GM19240 (cell line): ENCODE measurements at regions not wholly inside any gene's neighbourhood (a gene's known extent, or its start where the extent isn't known, plus 50 kb on each side); places are given as distances from the start of the nearest gene placed in this dataset.
"Not testable (repeated sequence)": the region's sequence is repeated elsewhere in the genome, so short reads cannot be mapped to it uniquely, and the experiment has no call there.

Source experiments
- DNase-seq: peaks from one replicate; pipeline ENCODE4 v3.0.0; 2011; ENCODE audit warnings: low spot score; ENCODE audit not compliant: insufficient read length

DNA sequence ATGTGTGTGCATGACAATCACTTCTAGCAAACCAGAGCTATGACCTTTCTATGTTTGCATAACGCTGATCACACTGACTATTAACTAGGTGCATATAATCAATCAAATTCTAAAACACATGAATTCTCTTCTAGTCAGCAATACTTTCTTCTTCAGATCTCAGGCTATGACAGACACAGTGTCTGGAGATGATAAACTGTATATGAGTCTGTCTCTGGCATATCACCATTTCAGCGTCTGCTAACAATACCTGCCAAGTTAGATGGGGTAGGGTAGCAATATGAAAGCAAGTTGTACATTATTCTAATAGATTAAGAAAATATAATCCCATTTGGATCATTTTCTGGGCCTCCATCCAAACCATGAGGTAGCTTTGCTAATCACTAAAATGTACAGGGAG is 354.2 kb upstream of the EPHA4 start:
- DNase-seq, result no peak

DNA sequence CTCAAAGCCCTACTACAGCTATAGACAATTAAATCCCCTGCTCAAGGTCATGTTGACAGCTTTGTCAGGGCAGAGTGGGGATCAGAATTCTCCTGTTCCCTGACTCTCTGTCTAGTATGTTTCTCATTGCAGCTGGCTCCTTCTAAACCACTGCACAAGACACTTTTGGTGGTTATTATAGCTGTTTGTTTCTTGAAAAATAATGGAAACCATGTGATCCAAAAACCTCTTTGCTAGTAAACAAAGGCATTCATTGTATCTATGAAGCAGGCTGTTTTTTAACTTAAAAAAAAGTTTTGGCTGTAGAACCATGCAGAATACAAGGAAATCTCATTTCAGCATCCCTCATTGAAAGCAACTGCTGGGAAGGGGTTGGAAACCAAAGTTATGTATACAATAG is 352.5 kb upstream of the EPHA4 start:
- no peak for DNase-seq

DNA sequence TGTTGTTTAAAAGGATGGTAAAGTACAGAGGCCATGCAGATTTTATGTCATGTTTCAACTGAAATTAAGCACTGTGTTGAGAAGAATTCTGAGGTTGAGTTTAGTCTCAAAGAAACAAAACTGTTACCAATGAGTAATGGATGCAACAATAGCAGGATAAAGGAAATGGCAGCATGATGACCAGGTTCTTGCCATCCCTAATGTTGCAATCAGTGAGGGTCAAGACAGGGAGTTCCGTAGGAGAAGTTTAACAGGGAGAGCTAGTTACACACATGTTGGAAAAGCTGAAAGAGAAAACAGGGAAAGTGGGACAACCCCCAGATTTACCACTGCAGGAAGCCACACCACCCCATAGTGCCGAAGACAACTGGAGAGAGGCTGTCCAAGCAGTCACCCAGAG is 343.8 kb upstream of the EPHA4 start:
- DNase-seq, result no peak

DNA sequence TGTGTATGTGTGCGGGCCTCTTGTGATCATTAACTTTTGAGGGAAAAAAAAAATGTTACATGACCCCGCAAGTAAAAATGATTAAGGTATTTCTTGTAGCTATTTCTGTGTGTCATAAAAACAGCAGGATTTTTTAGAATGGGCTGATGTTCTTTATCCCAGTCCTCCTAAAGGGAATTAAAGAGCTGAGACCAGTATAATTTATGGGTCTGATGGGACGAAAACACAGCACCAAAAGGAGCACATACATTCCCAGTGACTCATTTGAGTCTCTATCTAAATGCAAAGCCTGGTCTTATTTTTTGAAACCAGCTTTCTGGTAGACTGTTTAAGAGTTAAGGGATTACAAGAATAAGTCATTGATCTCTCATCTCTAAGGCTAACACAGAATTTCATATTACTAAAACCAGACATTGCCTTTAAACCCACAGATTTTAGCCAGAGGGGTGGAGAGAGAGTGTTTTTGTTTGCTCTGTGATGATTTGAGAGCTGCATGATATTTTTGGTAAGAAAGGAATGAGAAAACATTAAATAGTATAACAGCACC is 342.3 kb upstream of the EPHA4 start:
- no peak for DNase-seq

DNA sequence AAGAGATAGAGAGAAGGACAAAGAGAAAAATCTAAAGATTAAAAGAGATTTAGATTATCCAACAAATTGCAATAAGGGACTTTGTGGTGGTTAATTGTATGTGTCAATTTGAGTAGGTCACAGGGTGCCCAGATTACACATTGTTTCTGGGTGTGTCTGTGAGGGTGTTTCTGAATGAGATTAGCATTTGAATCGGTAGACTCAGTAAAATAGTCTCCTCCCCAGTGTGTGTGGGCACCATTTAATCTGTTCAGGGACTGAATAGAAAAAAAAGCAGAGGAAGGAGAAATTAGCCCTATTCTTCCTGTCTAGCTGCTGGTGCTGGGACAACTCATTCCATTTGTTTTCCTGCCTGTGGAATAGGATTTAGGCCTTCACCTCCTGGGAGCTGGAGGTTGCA is 339.8 kb upstream of the EPHA4 start:
- no peak for DNase-seq

DNA sequence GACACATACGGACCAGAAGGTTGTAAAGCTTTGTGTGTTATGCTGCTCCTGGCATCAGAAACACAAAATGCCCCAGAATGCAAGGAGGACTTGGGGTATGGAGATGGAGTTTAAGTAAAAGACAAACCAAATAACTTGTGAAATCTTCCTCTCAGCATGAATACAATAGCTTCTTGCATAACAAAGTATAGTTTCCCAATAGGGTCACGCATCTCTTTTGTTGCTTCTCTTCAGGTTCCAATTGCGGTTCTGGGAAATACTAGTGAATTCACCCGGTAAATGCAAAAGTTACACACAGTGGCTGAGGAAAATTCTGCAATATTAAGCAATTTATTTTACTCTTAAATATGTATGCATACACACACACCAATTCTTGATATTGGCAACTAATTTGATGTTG is 339.2 kb upstream of the EPHA4 start:
- DNase-seq, result no peak

DNA sequence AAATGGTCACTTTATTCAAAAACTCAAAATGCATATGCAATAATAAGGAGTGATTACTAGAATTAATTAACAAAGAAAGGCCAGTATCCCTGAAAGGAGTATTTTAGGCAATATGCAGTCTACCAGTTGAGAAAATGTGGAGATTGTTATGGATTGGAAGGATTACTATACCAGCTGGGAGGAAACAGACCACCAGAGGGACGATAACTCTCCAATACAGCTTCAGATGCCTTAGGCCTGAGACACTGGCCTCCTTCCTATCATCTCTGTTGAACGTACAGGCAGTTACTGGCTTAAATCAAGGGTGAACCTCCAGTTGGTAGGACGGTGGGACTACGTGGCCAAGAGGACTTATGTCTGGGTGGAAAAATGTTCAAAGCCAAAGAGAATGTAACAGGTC is 336.4 kb upstream of the EPHA4 start:
- DNase-seq, result no peak

DNA sequence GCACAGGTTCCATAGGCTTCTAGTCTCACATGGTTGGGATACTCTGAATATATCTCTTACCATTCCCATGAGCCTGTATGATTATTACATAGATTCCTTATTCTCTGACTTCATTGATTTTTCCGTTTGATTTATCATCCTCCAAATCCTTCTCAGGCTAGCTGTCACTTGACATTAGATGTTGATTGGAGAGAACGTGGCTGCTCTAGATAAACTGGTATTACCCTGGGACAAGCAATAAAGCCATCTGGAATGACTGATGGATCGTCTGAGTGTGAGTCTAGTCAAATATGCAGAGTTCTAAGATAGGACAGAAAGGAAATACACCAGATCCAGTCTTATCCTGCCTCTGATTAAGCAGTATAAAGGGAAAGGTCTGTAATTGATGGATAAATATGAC is 325.6 kb upstream of the EPHA4 start:
- DNase-seq, result no peak

DNA sequence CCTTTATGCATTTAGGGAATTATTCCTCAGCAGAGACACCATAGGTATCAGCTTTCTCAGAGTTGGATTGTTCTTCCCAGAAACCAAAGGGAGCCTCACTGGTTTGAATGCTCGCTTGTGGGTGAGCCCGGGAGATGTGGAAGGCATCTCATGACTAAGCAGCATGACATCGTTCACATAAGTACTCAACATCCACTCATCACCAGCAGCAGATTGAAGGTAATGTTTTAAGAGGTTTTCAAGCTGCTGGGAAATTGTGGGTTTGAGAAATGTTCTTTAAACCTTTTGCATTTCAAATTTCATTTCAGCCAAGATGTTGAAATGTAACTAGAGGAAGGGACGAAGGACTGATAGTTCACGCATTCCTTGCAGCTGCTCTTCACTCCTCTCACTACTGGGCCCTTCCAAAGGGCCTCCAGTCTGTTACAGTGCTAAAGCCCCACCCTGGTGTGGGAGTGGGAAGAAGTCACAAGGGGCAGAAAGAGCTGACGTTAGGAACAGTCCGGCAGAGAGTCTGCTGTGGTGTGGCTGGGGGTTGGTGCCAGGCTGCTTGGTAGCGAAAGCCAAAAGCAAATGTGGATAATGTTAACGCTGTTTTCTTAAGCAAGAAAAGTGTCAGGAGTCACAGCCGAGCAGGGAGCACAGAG is 324.5 kb upstream of the EPHA4 start:
- DNase-seq, result no peak

DNA sequence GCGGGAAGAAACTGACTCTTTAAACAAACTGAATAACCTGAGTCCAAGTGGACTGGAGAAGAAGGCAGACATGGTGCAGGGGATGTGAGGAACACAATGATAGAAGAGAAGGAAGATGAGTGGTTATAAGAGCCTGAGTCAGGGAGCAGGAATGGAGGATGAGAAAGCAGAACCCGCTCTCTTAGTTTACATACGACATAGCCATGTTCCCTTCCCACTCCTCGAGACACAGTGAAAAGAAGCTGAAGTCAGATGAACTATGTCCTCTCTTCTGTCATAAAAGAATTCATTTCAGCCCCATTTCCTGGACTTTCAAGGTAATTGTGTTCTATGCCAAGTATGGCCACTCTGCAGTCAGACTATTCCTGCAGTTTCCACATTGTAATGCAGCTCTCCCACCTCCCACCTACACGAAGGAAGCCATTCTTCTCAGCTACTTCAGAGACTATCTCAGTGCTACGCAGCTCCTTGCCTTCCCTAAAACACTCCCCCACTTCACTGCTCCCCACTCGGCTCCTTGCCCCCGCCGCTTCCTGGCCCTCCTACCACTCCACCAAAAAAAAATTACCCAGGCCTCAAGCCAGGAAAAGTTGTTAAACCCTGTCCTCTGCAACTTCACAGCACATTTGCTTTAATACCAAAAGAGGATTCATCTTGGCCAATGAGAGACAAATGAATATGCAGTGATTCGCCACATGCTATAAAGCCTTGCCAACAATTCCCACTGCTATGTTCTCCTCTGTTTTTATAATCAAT is 323.4 kb upstream of the EPHA4 start:
- no peak for DNase-seq

DNA sequence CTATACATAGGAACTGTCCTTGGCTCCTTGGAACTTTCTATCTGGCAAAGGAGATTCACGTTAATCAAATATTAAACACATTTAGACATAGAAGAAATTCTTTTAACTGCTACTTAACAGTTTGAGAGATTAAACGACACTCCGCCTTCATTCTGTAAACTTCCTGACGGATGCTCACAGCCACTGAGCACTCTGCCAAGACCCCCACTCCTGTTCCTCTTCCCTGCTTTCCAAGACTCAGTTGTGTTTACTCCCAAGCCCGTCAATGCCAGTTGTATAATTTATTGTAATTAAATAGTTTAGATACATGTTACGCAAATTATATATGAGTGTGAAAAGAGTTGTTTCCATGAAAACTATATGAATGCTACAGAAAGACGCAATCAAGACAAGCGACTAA is 321.4 kb upstream of the EPHA4 start:
- no peak for DNase-seq

DNA sequence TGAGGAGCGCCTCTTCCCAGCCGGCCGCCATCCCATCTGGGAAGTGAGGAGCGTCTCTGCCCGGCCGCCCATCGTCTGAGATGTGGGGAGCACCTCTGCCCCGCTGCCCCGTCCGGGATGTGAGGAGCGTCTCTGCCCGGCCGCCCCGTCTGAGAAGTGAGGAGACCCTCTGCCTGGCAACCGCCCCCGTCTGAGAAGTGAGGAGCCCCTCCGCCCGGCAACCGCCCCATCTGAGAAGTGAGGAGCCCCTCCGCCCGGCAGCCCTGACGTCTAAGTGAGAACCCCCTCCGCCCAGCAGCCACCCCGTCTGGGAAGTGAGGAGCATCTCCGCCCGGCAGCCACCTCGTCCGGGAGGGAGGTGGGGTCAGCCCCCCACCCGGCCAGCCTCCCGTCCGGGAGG is 319.9 kb upstream of the EPHA4 start:
- not testable (repeated sequence) for DNase-seq

DNA sequence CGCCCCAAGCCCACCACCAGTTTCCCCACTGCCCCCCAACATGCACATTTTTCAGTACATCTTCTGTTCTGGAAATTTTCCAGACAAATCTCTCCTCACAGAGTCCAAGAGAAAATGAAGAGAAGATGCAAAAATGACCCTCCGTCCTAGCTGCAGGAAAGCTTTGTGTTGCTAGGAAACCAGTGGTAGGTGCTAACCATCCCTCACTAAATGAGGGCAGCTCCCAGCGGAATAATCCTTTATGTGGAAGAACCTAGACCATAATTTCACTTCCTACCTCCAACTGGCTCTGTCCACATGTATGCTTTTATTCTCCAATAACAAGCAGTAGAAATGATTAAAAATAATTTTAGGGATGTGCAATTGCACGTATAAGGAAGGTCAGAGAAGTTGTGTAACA is 311.9 kb upstream of the EPHA4 start:
- no peak for DNase-seq

DNA sequence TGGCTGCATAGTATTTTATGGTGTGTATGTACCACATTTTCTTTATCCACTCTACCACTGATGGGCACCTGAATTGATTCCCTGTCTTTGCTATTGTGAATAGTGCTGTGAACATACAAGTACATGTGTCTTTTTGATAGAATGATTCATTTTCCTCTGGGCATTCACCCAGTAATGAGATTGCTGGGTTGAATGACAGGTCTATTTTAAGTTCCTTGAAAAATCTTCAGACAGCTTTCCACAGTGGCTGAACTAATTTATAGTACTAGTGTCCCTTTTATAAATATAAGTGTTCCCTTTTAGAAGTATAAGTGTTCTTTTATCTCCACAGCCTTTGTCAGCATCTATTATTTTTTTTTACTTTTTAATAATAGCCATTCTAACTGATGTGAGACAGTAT is 303.9 kb upstream of the EPHA4 start:
- no peak for DNase-seq

DNA sequence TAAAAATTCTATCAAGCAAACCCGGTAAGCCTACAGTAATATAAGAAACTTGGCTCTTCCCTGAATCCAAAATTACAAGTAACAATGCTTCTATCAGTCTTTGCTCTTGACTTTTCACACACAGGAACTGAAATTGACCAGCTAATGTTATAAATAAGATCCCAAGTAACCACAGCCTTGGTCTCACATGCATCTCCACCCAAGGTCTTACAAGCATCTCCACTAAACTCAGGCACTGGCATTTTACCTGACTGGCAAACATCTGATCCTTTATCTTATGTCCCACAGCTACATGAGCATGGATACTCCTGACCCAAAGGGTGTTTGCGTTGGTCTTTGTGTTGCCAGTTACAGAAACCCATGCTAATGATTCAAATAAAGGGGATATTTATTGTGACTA is 302.3 kb upstream of the EPHA4 start:
- DNase-seq, result no peak

DNA sequence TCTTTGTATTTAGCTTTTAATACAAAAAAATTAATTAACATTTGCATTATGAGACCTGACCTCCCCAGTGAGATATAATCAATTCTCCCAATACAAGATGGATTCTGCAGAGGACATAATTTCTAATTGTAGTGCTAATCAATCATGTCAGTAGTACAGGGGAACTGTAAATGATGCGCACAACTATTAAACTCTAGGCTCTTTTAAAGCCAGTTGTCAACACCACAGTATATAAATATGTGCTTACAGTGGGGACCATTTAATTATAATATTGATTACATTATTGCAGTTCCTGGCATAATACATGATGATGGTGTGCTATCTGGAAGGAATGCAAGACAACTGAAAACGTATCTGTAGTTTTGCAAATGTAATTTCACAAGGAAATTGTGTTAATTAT is 285.6 kb upstream of the EPHA4 start:
- DNase-seq, result no peak

DNA sequence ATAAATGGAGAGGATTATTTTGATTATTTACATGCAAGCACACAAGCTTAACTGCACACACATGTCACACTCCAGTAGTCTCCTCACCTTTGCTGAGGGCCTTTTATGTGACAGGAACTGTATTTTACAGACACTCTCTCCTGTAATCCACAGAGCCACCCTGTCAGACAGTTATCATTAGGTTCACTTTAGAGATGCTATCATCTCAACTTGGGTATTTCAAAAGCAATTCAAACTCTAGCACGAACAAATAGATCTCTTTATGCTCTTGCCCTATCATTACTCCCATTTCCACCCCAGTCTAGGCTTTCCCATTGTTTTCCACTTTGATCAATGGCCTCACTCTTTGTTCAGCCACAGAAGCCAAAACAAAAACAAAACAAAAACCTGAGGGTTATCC is 281.2 kb upstream of the EPHA4 start:
- no peak for DNase-seq

DNA sequence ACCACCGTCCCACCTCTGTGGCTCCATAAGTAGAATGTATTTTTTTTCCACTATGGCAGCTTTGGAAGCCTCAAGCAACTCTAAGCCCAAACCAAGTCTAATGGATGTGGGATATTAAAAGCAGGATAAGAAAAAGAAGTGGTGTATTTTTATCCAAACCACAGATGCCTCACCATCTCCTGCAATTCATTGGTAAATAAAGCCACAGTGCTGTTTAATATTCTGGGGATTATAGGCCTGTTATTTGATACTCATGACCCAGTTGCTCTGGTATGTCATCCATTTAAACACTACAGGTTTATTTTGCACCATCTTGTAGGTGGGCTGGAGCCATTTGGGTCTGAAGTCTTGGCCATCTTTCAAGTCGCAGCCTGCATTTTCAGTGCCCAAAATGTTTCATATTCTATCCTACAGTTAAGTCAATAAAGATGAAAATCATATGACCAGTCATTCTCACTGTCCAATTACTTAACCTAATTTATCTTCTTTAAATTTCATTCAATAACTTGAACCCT is 279.5 kb upstream of the EPHA4 start:
- DNase-seq, result no peak

DNA sequence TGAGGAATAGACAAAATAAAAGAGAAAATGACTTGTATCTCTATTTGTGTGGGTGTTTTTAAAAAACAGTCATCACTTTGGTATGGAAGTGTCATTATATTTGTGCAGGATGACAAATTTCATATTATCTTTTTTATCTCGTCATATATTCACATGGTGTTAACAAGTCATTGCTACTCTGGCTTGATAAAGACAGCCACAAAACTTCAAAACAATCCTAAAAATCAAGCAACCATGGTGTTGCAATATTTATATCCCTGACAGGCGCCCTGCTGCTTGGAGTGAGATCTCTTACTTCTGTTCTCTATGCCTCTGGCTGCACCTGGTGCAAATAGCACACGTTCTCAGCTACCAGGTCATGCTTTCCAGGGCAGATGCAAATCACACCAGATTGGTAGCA is 278.0 kb upstream of the EPHA4 start:
- no peak for DNase-seq

DNA sequence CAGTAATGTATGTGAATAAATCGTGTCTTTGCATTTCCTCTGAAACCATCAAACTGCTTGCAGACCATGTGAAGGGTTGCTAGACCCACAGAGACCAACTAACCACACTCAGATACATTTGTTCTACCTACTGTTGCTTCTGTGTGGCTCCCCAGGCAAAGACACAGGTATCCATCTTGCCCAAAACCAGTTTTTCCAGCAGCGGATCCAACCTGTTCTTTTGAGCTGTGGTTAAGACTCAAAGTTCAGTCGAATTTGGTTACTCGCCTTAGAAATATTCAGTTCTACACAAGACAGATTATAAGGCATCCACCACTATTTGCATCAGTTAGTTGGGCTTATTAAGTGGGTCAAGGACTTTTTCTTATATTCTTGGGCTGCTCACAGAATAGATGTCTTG is 276.2 kb upstream of the EPHA4 start:
- no peak for DNase-seq

DNA sequence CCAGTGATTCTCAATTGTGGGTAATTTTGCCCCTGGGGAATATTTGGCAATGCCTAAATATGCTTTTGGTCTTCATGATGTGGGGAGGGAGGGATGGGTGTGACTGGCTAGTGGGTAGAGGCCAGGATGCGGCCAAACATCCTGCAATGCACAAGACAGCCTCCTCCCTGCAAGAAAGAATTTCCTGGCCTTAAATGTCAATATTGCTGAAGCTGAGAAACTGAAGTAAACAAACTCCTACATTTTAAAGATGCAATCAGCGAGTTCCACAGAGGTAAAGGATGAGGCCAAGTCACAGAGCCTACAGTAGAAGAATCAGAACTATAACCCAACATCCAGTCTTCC is 272.9 kb upstream of the EPHA4 start:
- DNase-seq, result no peak

DNA sequence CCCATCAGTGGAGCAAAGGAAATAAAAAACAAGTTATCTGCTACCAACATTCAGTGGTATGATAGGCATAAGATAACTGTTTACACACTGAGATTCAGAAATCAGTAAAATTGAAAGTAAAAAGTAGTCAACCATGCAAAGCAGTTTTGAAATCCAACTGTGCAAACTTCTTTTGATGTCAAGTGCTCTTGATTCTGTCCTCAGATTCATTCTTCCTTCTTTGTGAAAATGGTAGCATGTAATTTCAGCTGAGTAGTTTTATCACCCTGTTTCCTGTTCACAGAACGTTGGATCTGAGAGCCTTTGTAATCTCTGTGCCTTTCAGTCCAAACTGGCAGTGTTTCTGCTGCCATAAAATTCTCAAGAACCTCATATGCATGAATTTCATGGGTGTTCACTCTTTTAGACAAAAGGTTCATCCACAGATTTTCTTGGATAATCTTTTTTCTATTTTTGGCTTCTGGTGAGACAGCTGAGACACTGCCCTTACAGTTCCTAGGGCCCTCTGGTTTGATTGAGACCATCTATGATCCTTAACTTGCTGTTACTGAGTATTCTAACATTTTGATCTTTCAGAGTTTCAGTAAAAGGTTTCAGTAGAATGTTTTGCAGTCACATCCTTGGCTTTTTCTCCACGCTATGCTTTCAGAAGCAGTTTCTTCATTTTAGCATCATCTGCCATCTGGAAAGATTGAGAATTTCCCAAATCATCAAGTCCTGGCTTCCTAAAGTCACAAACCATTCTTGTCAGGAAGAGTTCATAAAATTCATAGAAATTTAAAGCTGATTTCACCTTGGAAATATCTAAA is 272.3 kb upstream of the EPHA4 start:
- no peak for DNase-seq
